PC-9 (cell line): ENCODE measurements at regions not wholly inside any gene's neighbourhood (a gene's known extent, or its start where the extent isn't known, plus 50 kb on each side); places are given as distances from the start of the nearest gene placed in this dataset.

Experiments
- BruUV-seq: library from RNA; stranded (reverse); fragments of 400-500 nt; replicated peaks from 2 replicates; lab custom pipeline; 2021; lab: Mats Ljungman, UMichigan
- CTCF ChIA-PET: fragments of 300-600 bp; sonication (Branson Sonifier 250); formaldehyde crosslinking; loops from one replicate; lab custom pipeline; 2022; ENCODE audit warnings: antibody characterized with exemption; lab: Charles Lee
- POLR2A ChIA-PET: fragments of 300-600 bp; sonication (Branson Sonifier 250); formaldehyde crosslinking; loops from one replicate; lab custom pipeline; 2022; ENCODE audit warnings: antibody characterized with exemption; ENCODE audit not compliant: unreplicated experiment; lab: Charles Lee
- DNase-seq, 2 experiments: peaks; one replicate each; pipeline versions ENCODE4 v3.0.0 to v3.0.0-alpha.2; 2015 to 2022; ENCODE audit warnings: mixed read lengths in 1 of 2
- H2AFZ ChIP-seq: fragments of 200-600 bp; sonication (generic); 2 replicates; pipeline ENCODE4 v1.8.1; 2017; ENCODE audit warnings: antibody characterized with exemption
- H3F3A ChIP-seq: fragments of 200-600 bp; sonication (generic); 2 replicates; pipeline ENCODE4 v1.8.1; 2017; ENCODE audit warnings: antibody characterized with exemption, mild to moderate bottlenecking, low read depth; ENCODE audit not compliant: insufficient read depth
- H3K27ac ChIP-seq: fragments of 200-600 bp; sonication (generic); 2 replicates; pipeline ENCODE4 v1.6.1; 2016; ENCODE audit warnings: mixed run types
- H3K27me3 ChIP-seq: fragments of 200-600 bp; sonication (generic); 2 replicates; pipeline ENCODE4 v1.6.1; 2016; ENCODE audit warnings: low read depth, mixed run types; ENCODE audit not compliant: insufficient read depth
- H3K36me3 ChIP-seq: fragments of 200-600 bp; sonication (generic); 2 replicates; pipeline ENCODE4 v1.6.1; 2016; ENCODE audit warnings: low read depth, mixed run types
- H3K4me1 ChIP-seq: fragments of 200-600 bp; sonication (generic); replicated peaks from 2 replicates; pipeline ENCODE4 v1.6.1; 2016; ENCODE audit warnings: mixed run types; ENCODE audit not compliant: insufficient read depth
- H3K4me2 ChIP-seq: fragments of 200-600 bp; sonication (generic); 2 replicates; pipeline ENCODE4 v1.6.1; 2017; ENCODE audit warnings: mixed run types
- H3K4me3 ChIP-seq: fragments of 200-600 bp; sonication (generic); 2 replicates; pipeline ENCODE4 v1.6.1; 2016; ENCODE audit warnings: mixed run types
- H3K79me2 ChIP-seq: fragments of 200-600 bp; sonication (generic); 2 replicates; pipeline ENCODE4 v1.6.1; 2017; ENCODE audit warnings: low read depth, mixed run types
- H3K9me2 ChIP-seq: fragments of 200-600 bp; sonication (generic); 2 replicates; pipeline ENCODE4 v1.8.1; 2017; ENCODE audit warnings: mild to moderate bottlenecking; ENCODE audit not compliant: insufficient read depth
- H3K9me3 ChIP-seq: fragments of 200-600 bp; sonication (generic); 2 replicates; pipeline ENCODE4 v1.8.1; 2016; ENCODE audit warnings: low read depth; ENCODE audit not compliant: insufficient read depth
- H4K20me1 ChIP-seq: fragments of 200-600 bp; sonication (generic); 2 replicates; pipeline ENCODE4 v1.8.1; 2017; ENCODE audit not compliant: insufficient read depth
- EZH2 ChIP-seq: fragments of 200-600 bp; sonication (generic); IDR thresholded peaks from 2 replicates; pipeline ENCODE4 v1.8.0; 2017; ENCODE audit warnings: antibody characterized with exemption, low read depth
- intact Hi-C: fragments of 100-400 bp; cut with micrococcal nuclease; formaldehyde crosslinking; loops from one replicate; pipeline ENCODE4 v1.10.0; 2022; ENCODE audit not compliant: unreplicated experiment
- TF ChIP-seq, protein P1 (sequence below): fragments of 200-600 bp; sonication (generic); conservative IDR thresholded peaks from 2 replicates; pipeline ENCODE4 v1.6.1; 2017; ENCODE audit warnings: mixed run types, antibody characterized with exemption, mild to moderate bottlenecking, moderate library complexity

DNA sequence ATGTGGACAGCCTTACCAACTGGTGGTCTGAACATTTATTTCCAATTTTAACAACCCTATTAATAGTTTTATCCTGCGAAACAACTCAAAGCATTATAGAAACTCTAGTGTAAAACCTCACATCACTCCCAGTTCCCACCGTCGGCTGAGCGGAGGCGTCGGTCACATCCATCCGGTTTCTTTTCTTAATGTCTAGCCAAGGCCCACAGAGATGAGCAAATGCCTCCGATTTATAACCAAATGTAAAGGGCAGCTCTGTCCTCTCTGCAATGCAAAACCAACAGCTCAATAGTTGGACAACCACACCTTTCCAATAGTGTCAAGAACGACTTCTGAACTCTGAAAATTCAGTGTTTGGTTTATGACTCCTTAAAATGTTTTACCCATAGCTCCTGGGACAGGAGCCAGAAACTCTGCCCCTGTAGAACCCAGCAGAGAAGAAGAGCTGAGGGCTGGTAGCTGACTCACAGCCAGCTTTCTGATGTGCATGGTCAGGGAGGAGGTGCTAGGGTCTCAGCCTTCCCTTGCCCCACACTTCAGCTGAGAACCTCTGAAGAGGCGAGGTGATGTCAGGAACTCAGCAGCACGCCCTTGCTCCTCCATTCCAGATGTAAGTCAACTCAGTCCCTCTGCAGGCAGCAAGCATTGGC is 90.2 kb upstream of the UQCRFS1 start:
- H3K79me2 ChIP-seq, result no peaks in the 10 kb centered on the region
- H3K27me3 ChIP-seq, result peaks cover 95% of the 10 kb centered on the region
- H3K4me3 ChIP-seq, result no peak overlapping the region
- no peak for DNase-seq
- ChIA-PET CTCF (no interaction called here), POLR2A (no interaction called here)
- no peaks in the 10 kb centered on the region for H3K9me2 ChIP-seq
- H4K20me1 ChIP-seq, result no peaks in the 10 kb centered on the region; the same call in 1 of the 2 replicates
- intact Hi-C loops, result no loop called here
- no peak overlapping the region for H3K27ac ChIP-seq
- H3K4me1 ChIP-seq, result no peaks in the 10 kb centered on the region
- TF ChIP-seq EZH2, result no peak
- TF ChIP-seq, protein P1, sequence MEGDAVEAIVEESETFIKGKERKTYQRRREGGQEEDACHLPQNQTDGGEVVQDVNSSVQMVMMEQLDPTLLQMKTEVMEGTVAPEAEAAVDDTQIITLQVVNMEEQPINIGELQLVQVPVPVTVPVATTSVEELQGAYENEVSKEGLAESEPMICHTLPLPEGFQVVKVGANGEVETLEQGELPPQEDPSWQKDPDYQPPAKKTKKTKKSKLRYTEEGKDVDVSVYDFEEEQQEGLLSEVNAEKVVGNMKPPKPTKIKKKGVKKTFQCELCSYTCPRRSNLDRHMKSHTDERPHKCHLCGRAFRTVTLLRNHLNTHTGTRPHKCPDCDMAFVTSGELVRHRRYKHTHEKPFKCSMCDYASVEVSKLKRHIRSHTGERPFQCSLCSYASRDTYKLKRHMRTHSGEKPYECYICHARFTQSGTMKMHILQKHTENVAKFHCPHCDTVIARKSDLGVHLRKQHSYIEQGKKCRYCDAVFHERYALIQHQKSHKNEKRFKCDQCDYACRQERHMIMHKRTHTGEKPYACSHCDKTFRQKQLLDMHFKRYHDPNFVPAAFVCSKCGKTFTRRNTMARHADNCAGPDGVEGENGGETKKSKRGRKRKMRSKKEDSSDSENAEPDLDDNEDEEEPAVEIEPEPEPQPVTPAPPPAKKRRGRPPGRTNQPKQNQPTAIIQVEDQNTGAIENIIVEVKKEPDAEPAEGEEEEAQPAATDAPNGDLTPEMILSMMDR, result no peak
- BruUV-seq, result no TSS peak
- no peaks in the 10 kb centered on the region for H3K9me3 ChIP-seq
- no peaks in the 10 kb centered on the region for H3F3A ChIP-seq
- H3K36me3 ChIP-seq, result no peaks in the 10 kb centered on the region
- H3K4me2 ChIP-seq, result no peak overlapping the region
- no peak overlapping the region for H2AFZ ChIP-seq

DNA sequence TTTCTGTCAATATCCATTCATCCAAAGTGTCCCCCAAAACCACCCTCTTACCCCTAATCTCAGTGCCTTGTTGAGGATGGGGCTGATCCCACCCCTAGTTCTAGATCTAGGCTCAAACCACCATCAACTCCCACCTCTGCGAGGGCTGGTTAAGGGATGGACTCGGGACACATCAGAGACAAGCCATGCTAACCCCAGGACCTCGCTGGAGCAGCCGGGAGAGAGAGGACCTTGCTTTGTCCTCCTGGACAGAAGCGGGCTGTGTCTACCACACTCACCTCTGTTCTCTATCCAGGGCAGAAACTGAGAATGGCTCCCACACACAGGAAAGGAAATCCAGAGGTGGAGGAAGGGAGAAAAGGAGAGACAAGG is 90.8 kb upstream of the UQCRFS1 start:
- Histone ChIP-seq H3F3A (no peaks in the 10 kb centered on the region), H2AFZ (no peak overlapping the region), H3K9me2 (no peaks in the 10 kb centered on the region), H3K27me3 (peaks cover 94% of the 10 kb centered on the region), H4K20me1 (no peaks in the 10 kb centered on the region; the same call in 1 of the 2 replicates), H3K36me3 (no peaks in the 10 kb centered on the region), H3K4me2 (no peak overlapping the region), H3K79me2 (no peaks in the 10 kb centered on the region), H3K9me3 (no peaks in the 10 kb centered on the region), H3K27ac (no peak overlapping the region), H3K4me1 (no peaks in the 10 kb centered on the region), H3K4me3 (no peak overlapping the region)
- no TSS peak for BruUV-seq
- ChIA-PET POLR2A (no interaction called here), CTCF (no interaction called here)
- TF ChIP-seq EZH2, result no peak
- TF ChIP-seq, protein P1, result no peak
- intact Hi-C loops, result no loop called here
- no peak for DNase-seq

DNA sequence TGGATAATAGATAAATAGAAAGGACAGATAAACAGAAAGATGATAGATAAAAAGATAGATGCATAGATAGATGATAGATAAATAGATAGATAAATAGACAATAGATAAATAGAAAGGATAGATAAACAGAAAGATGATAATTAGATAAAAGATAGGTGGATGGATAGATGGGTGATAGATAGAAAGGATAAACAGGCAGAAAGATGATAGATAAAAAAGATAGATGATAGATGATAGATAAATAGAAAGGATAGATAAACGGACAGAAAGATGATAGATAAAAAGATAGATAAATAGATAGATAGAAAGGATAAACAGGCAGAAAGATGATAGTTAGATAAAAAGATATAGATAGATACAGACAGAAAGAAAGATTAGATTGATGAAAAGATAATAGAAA is 92.3 kb upstream of the UQCRFS1 start:
- Histone ChIP-seq H2AFZ (no peak overlapping the region), H3K4me1 (no peaks in the 10 kb centered on the region), H3K9me3 (no peaks in the 10 kb centered on the region), H3K4me2 (no peak overlapping the region), H4K20me1 (no peaks in the 10 kb centered on the region; the same call in 1 of the 2 replicates), H3K4me3 (no peak overlapping the region), H3F3A (no peaks in the 10 kb centered on the region), H3K27me3 (peaks cover 94% of the 10 kb centered on the region), H3K79me2 (no peaks in the 10 kb centered on the region), H3K27ac (no peak overlapping the region), H3K36me3 (no peaks in the 10 kb centered on the region), H3K9me2 (no peaks in the 10 kb centered on the region)
- TF ChIP-seq EZH2, result no peak
- TF ChIP-seq, protein P1, result no peak
- no TSS peak for BruUV-seq
- no peak for DNase-seq
- intact Hi-C loops, result no loop called here
- ChIA-PET CTCF (no interaction called here), POLR2A (no interaction called here)
